Liver (tissue), 8 donors: ENCODE measurements at regions not wholly inside any gene's neighbourhood (a gene's known extent, or its start where the extent isn't known, plus 50 kb on each side); places are given as distances from the start of the nearest gene placed in this dataset.

Source experiments
- DNase-seq: peaks from one replicate; pipeline ENCODE4 v3.0.0-alpha.2; 2017; ENCODE audit warnings: low spot score
- H3K27ac ChIP-seq, 2 donors: one replicate each; pipeline ENCODE4 v1.7.0; 2013; ENCODE audit warnings: inconsistent platforms in 2 of 2, low read length in 2 of 2, control low read depth in 1 of 2, low read depth in 1 of 2, mild to moderate bottlenecking in 1 of 2
- H3K27me3 ChIP-seq, 4 donors: one replicate each; pipeline versions ENCODE4 v1.6.1 to v1.7.0; 2013; ENCODE audit warnings: low read length in 3 of 4, inconsistent platforms in 1 of 4, mild to moderate bottlenecking in 1 of 4, moderate library complexity in 1 of 4; ENCODE audit not compliant: control insufficient read depth in 4 of 4, insufficient read depth in 4 of 4
- H3K36me3 ChIP-seq, 4 donors: one replicate each; pipeline versions ENCODE4 v1.6.1 to v1.7.0; 2013; ENCODE audit warnings: low read length in 3 of 4, mild to moderate bottlenecking in 3 of 4, low read depth in 1 of 4, moderate library complexity in 1 of 4; ENCODE audit not compliant: control insufficient read depth in 4 of 4, insufficient read depth in 3 of 4
- H3K4me1 ChIP-seq, 4 donors: one replicate each; pipeline versions ENCODE4 v1.6.1 to v1.7.0; 2013; ENCODE audit warnings: low read length in 3 of 4, mild to moderate bottlenecking in 3 of 4, moderate library complexity in 1 of 4; ENCODE audit not compliant: control insufficient read depth in 4 of 4, insufficient read depth in 4 of 4
- H3K4me3 ChIP-seq, 3 donors: one replicate each; pipeline versions ENCODE4 v1.6.1 to v1.7.0; 2013; ENCODE audit warnings: low read length in 3 of 3, control low read depth in 1 of 3, low read depth in 1 of 3, mild to moderate bottlenecking in 1 of 3
- H3K9ac ChIP-seq, 2 donors: one replicate each; pipeline ENCODE4 v1.7.0; 2013; ENCODE audit warnings: low read length in 2 of 2, mild to moderate bottlenecking in 2 of 2, moderate library complexity in 2 of 2, control low read depth in 1 of 2, low read depth in 1 of 2
- H3K9me3 ChIP-seq, 4 donors: one replicate each; pipeline versions ENCODE4 v1.6.1 to v1.7.0; 2013; ENCODE audit warnings: low read length in 3 of 4; ENCODE audit not compliant: control insufficient read depth in 4 of 4
- ATF3 ChIP-seq: IDR thresholded peaks from 2 replicates; pipeline ENCODE4 v1.6.1; 2016; ENCODE audit warnings: antibody characterized with exemption
- CTCF ChIP-seq: fragments of 150-350 bp; IDR thresholded peaks from 2 replicates; pipeline ENCODE4 v1.5.1; 2017; ENCODE audit warnings: improper control_type of control experiment, low read depth, low read length; ENCODE audit not compliant: missing input control
- EGR1 ChIP-seq, 2 donors: IDR thresholded peaks; 2 replicates each; pipeline ENCODE4 v1.6.1; 2016 to 2018; ENCODE audit warnings: antibody characterized with exemption in 2 of 2, low read depth in 2 of 2
- FOXA2 ChIP-seq: IDR thresholded peaks from 2 replicates; pipeline ENCODE4 v1.6.1; 2016; ENCODE audit warnings: antibody characterized with exemption
- GABPA ChIP-seq, 2 donors: IDR thresholded peaks in 1 of 2; conservative IDR thresholded peaks in 1 of 2; 2 replicates each; pipeline ENCODE4 v1.6.1; 2016; ENCODE audit warnings: antibody characterized with exemption in 2 of 2, mild to moderate bottlenecking in 1 of 2, moderate library complexity in 1 of 2
- HNF4A ChIP-seq, 2 donors: conservative IDR thresholded peaks; 2 replicates each; pipeline ENCODE4 v1.6.1; 2016; ENCODE audit warnings: antibody characterized with exemption in 2 of 2, mild to moderate bottlenecking in 2 of 2
- HNF4G ChIP-seq: IDR thresholded peaks from 2 replicates; pipeline ENCODE4 v1.6.1; 2016; ENCODE audit warnings: antibody characterized with exemption
- JUND ChIP-seq, 2 donors: IDR thresholded peaks; 2 replicates each; pipeline ENCODE4 v1.6.1; 2016; ENCODE audit warnings: antibody characterized with exemption in 2 of 2
- MAX ChIP-seq: IDR thresholded peaks from 2 replicates; pipeline ENCODE4 v1.6.1; 2016; ENCODE audit warnings: antibody characterized with exemption
- NR2F2 ChIP-seq: IDR thresholded peaks from 2 replicates; pipeline ENCODE4 v1.6.1; 2016; ENCODE audit warnings: antibody characterized with exemption
- RAD21 ChIP-seq, 2 donors: IDR thresholded peaks; 2 replicates each; pipeline ENCODE4 v1.6.1; 2016; ENCODE audit warnings: antibody characterized with exemption in 2 of 2, mild to moderate bottlenecking in 2 of 2
- REST ChIP-seq: IDR thresholded peaks from 2 replicates; pipeline ENCODE4 v1.6.1; 2016; ENCODE audit warnings: antibody characterized with exemption, mild to moderate bottlenecking
- SP1 ChIP-seq: IDR thresholded peaks from 2 replicates; pipeline ENCODE4 v1.6.1; 2018; ENCODE audit warnings: antibody characterized with exemption, mild to moderate bottlenecking
- TAF1 ChIP-seq: conservative IDR thresholded peaks from 2 replicates; pipeline ENCODE4 v1.6.1; 2016; ENCODE audit warnings: antibody characterized with exemption, mild to moderate bottlenecking
- YY1 ChIP-seq: IDR thresholded peaks from 2 replicates; pipeline ENCODE4 v1.6.1; 2016; ENCODE audit warnings: antibody characterized with exemption, mild to moderate bottlenecking
- WGBS: extraction: QIAGEN DNeasy Blood & Tissue Kit; methylation state at CpG from one replicate; pipeline ENCODE4 v1.1.7; 2013; 5-methylcytosine and 5-hydroxymethylcytosine counted together
- TF ChIP-seq, protein P1 (sequence below): IDR thresholded peaks from 2 replicates; pipeline ENCODE4 v1.6.1; 2016; ENCODE audit warnings: antibody characterized with exemption
- donor health status: healthy.
- donor health status: healthy.
- donor health status: healthy.
- donor health status: healthy.
- donor health status: healthy.

GRCh38 chr11:15690320-15690719, 575.6 kb downstream of the INSC start:
- Histone ChIP-seq H3K36me3 (no peaks in the 10 kb centered on the region), H3K27me3 (no peaks in the 10 kb centered on the region), H3K9ac (no peak overlapping the region), H3K4me3 (no peak overlapping the region), H3K27ac (no peak overlapping the region), H3K4me1 (peaks cover 0 to 16% (median 6%) of the 10 kb centered on the region in 4 donors), H3K9me3 (no peaks in the 10 kb centered on the region)
- no peak for DNase-seq
- WGBS: 73% methylated on average over 3 of the region's 3 CpGs
- TF ChIP-seq SP1: no peak
- TF ChIP-seq, protein P1, sequence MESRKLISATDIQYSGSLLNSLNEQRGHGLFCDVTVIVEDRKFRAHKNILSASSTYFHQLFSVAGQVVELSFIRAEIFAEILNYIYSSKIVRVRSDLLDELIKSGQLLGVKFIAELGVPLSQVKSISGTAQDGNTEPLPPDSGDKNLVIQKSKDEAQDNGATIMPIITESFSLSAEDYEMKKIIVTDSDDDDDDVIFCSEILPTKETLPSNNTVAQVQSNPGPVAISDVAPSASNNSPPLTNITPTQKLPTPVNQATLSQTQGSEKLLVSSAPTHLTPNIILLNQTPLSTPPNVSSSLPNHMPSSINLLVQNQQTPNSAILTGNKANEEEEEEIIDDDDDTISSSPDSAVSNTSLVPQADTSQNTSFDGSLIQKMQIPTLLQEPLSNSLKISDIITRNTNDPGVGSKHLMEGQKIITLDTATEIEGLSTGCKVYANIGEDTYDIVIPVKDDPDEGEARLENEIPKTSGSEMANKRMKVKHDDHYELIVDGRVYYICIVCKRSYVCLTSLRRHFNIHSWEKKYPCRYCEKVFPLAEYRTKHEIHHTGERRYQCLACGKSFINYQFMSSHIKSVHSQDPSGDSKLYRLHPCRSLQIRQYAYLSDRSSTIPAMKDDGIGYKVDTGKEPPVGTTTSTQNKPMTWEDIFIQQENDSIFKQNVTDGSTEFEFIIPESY: no peak
- TF ChIP-seq YY1: no peak
- no peak for TF ChIP-seq CTCF
- TF ChIP-seq RAD21 (IDR thresholded peaks at IDR 0.05): no peak
- TF ChIP-seq FOXA2: no peak
- TF ChIP-seq MAX: no peak
- TF ChIP-seq REST: no peak
- TF ChIP-seq HNF4A (conservative IDR thresholded peaks at IDR 0.05): no peak
- no peak for TF ChIP-seq GABPA (IDR thresholded peaks at IDR 0.05 in 1 of 2, conservative IDR thresholded peaks at IDR 0.05 in 1 of 2)
- no peak for TF ChIP-seq ATF3

- TF ChIP-seq YY1: no peak
- TF ChIP-seq SP1: no peak
- TF ChIP-seq EGR1 (IDR thresholded peaks at IDR 0.05; ENCODE audit: low read depth in 2 of 2): no peak
- no peak for TF ChIP-seq ATF3
- no peak for TF ChIP-seq RAD21 (IDR thresholded peaks at IDR 0.05)
- no peak for TF ChIP-seq JUND (IDR thresholded peaks at IDR 0.05)
- no peak for TF ChIP-seq TAF1
- no peak for TF ChIP-seq GABPA (IDR thresholded peaks at IDR 0.05 in 1 of 2, conservative IDR thresholded peaks at IDR 0.05 in 1 of 2)
- no peak for TF ChIP-seq HNF4A (conservative IDR thresholded peaks at IDR 0.05)
- no peak for TF ChIP-seq NR2F2
- TF ChIP-seq, protein P1: no peak
- no peak for TF ChIP-seq HNF4G
- Histone ChIP-seq H3K4me1 (peaks cover 0 to 13% (median 5%) of the 10 kb centered on the region in 4 donors), H3K9me3 (no peaks in the 10 kb centered on the region), H3K27me3 (no peaks in the 10 kb centered on the region), H3K36me3 (no peaks in the 10 kb centered on the region), H3K27ac (no peak overlapping the region), H3K9ac (no peak overlapping the region), H3K4me3 (no peak overlapping the region)
- WGBS: 90% methylated on average over 3 of the region's 3 CpGs
- DNase-seq: no peak
These were observed 578.0 kb downstream of the INSC start for GRCh38 chr11:15692739-15693138.
